Glomerular visceral epithelial cell (primary cell): ENCODE measurements at regions not wholly inside any gene's neighbourhood (a gene's known extent, or its start where the extent isn't known, plus 50 kb on each side); places are given as distances from the start of the nearest gene placed in this dataset.
"Not testable (repeated sequence)": the region's sequence is repeated elsewhere in the genome, so short reads cannot be mapped to it uniquely, and the experiment has no call there.

ENCODE experiments used
- DNase-seq: peaks from one replicate; pipeline ENCODE4 v3.0.0-alpha.2; 2016; ENCODE audit errors: extremely low spot score

- DNase-seq = peak; percentile 50
Observed at GRCh38 chr2:212777020-212777491, 238.5 kb upstream of the ERBB4 start.

GRCh38 chr2:212773808-212774339, 235.3 kb upstream of the ERBB4 start:
- no peak for DNase-seq

DNA sequence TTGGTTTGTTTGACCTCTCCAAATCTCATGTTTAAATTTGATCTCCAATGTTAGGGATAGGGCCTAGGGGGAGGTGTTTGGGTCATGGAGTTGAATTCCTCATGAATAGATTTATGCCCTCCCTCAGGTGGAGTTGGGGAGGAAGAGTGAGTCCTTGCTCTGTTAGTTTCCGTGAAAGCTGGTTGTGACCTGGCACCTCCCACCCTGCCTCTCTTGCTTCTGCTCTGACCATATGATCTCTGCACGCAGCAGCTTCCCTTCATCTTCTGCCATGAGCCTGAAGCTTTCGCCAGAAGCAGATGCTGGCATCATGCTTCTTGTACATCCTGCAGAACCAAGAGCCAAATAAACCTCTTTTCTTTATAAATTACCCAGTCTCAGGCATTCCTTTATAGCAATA, 231.6 kb upstream of the ERBB4 start:
- no peak for DNase-seq

GRCh38 chr2:212766921-212767320, 228.3 kb upstream of the ERBB4 start:
- no peak for DNase-seq

- DNase-seq = no peak
Observed at GRCh38 chr2:212752730-212753351, 214.2 kb upstream of the ERBB4 start.

DNA sequence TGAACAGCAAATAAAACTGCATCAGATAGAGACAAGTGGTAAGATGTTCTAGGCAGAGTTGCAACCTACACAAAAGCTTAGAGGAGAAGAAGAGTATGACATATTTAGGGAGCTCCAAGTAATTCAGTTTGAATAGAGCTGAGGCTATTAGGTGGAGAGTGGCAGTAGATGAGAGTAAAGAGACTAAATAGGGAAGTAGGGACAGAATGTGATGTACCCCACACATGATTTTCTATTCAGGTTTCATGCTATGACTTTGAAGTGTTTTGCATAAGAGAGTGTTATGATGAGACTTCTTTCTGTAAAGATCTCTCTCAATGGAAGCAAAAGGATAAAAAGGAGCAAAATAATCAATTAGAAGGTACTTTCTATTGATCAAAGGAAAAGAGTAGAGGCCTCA, 206.8 kb upstream of the ERBB4 start:
- DNase-seq = no peak

DNA sequence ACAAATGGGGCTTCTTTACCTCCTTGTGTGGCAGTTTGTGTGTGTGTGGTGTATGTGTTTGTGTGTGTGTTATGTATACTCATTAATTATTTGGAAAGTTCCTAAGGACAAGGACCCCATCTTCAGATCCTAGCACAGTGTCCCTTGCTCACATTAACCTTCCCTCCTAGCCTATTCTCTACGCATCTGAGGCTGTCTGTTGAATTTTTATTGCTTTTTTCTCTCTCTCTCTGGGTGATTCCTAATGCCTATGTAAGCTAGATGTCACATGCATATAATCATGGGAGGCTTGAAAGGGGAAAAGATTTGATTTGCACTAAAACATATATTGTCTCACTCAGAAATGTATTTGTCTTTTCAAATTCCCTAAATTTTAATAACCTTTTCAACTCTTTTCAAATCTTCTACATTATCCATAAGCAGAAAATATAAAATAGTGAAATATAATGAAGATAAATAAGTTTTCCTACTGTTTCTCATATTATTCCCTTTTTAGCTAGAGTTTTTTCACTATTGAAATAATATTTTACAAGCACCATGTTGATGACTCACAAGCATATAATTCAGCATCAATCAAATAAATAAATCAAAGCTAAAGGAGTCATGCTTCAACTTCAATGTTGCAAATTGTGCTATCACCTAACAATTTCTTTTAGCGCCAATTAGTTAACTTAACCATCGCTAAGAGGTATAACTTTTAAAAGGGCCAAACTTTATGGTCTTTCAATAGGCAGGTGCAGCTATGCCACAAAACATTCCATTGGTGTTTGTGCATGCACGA, 199.0 kb upstream of the ERBB4 start:
- DNase-seq = no peak

DNA sequence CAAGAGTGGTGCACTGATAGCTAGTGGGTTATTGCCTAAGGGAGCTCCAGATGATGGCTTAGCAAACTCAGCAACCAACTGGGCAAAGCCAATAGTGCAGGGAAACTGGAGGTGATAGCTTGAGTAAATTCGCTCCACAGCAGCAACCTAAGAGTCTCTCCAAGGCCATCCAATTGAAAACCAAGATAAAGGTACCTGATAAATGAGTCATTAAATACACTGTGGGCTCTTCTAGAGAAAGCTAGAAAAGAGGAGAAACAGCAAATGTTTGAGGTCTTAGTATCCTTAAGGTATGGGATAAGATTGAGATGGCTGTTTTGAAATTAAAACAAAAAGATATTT, 197.8 kb upstream of the ERBB4 start:
- no peak for DNase-seq

- no peak for DNase-seq
Observed at GRCh38 chr2:212733273-212733672, 194.7 kb upstream of the ERBB4 start.

DNA sequence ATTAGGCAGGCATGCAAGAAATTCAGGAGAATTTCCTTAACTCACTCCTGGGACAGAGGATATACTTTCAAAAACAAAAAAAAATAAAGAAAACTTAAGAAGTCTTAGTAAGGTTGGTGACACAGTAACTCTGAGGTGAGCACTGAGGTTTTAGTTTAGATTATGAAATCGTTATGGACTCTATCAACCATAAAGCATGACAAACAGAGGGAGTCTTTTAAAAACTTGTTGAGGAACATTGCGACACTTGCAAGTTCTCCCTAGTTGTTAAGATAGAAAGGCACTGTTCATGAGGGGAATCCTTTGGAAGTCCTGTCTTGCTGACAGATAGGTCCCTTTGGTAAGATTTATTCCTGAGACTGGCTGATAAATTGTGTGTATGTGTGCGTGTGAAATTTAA, 194.3 kb upstream of the ERBB4 start:
- DNase-seq = peak; percentile 46

GRCh38 chr2:212730994-212731393, 192.4 kb upstream of the ERBB4 start:
- DNase-seq = no peak

- no peak for DNase-seq
Observed at GRCh38 chr2:212728717-212729116, 190.1 kb upstream of the ERBB4 start.

DNA sequence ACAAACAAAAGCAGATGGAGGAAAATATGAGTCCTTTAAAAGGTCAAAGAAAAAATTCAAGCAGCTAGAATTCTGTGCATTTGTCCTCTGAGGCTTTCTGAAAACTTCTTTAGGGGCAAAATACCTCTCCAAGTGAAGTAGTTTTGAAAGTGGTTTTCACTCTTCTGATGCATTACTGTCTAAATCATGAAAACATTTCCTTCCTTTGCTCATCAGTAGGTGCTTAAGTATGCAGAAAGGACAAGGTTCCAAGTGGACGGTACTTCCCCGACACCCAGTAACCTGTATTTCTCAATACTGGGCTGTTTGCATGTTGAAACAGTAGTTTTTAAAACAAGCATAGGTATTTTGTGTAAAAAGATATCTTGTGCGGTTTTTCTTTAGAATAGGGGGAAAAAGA, 189.1 kb upstream of the ERBB4 start:
- no peak for DNase-seq

DNA sequence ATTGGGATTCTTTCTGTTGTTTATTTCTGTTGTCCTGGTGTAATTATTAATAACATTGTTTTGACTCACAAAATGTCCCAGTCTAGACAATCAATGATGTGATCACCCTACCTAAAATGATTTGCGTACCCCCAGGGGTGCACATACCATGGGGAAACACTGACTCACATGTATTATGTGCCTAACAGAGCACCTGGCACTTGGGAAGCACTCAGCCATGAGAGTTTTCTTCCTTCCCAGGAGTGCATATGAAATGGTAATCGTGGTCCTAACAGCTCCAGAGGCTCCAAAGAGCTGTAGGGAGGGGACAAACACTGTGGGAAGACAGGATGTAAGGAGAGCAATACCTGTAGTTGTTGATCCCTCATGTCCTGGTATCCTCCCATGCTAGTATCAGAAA, 187.8 kb upstream of the ERBB4 start:
- peak; percentile 68 for DNase-seq

DNA sequence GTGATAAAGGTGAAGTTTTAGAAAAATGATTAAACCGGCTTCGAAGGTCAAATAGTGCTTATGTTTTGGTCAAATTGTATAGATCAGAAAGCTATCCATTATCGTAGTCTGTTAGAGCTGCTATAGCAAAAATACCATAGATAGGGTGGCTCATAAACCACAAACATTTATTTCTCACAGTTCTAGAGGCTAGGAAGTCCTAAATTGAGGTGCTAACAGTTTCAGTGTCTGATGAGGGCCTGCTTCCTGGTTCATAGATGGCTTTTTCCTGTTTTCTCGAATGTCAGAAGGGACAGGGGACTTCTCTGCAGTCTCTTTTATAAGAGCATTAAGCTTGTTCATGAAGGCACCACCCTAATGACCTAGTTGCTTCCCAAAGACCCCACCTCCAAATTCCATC, 186.6 kb upstream of the ERBB4 start:
- no peak for DNase-seq

GRCh38 chr2:212723226-212723625, 184.6 kb upstream of the ERBB4 start:
- DNase-seq = peak; percentile 45

GRCh38 chr2:212722046-212722445, 183.4 kb upstream of the ERBB4 start:
- DNase-seq = no peak

- DNase-seq = no peak
Observed at GRCh38 chr2:212721026-212721451, 182.4 kb upstream of the ERBB4 start.

DNA sequence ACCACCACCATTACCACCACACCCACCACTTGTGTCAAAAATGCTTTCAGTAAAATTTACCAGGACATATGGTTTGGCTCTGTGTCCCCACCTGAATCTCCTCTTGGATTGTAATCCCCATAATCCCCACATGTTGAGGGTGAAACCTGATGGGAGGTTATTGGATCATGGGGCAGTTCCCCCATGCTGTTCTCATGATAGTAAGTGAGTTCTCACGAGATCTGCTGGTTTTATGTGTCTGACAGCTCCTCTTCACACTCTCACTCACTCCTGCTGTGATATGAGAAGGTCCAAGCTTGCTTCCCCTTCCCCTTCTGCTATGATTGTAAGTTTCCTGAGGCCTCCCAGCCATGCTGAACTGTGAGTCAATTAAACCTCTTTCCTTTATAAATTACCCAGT, 176.8 kb upstream of the ERBB4 start:
- DNase-seq = not testable (repeated sequence)

GRCh38 chr2:212713681-212714080, 175.1 kb upstream of the ERBB4 start:
- DNase-seq = no peak

DNA sequence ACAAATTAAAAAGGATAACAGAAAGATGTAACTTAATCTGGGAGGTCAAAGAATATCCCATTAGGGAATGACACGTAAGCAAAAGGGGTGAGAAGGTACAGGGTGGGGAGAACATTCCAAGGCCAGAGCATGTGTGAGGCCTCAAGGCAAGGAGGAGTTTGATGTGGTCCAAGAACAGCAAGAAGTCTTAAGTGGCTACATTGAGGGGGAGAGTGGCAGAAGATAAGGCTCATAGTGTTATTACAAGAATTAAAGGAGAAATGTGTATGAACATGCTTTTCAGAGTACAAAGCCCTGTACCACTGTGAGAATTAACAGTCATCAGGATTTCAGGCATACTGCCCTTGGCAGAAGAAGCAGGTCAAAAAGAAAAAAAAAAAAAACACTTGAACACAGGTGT, 174.4 kb upstream of the ERBB4 start:
- no peak for DNase-seq

DNA sequence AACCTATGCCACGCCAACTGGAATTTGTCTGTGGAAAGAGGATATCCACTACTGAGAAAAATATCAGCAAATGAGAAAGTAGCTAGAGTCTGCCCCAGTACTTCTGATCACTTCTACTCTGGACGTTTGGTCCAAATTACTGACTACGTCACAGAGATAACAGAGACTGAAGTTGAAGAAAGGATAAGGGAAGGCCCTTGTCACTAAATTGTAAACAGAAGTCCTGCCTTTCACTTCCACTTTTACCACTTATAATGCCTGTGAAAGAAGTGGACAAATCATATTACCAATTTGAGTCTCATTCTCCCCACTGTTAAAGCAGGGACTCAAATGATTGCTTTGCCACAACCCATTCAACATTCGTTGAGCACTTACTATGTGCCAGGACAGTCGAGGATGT, 173.9 kb upstream of the ERBB4 start:
- DNase-seq = no peak

- peak; percentile 68 for DNase-seq
Observed at GRCh38 chr2:212711856-212712255, 173.3 kb upstream of the ERBB4 start.
